GM18907 (cell line): ENCODE measurements at regions not wholly inside any gene's neighbourhood (a gene's known extent, or its start where the extent isn't known, plus 50 kb on each side); places are given as distances from the start of the nearest gene placed in this dataset.
"Not testable (repeated sequence)": the region's sequence is repeated elsewhere in the genome, so short reads cannot be mapped to it uniquely, and the experiment has no call there.

ENCODE experiments used
- ATAC-seq: cut with Tn5 transposase; IDR thresholded peaks from one replicate; pipeline ENCODE4 v1.9.1; 2021; ENCODE audit warnings: mild to moderate bottlenecking, moderate library complexity; ENCODE audit not compliant: unreplicated experiment

DNA sequence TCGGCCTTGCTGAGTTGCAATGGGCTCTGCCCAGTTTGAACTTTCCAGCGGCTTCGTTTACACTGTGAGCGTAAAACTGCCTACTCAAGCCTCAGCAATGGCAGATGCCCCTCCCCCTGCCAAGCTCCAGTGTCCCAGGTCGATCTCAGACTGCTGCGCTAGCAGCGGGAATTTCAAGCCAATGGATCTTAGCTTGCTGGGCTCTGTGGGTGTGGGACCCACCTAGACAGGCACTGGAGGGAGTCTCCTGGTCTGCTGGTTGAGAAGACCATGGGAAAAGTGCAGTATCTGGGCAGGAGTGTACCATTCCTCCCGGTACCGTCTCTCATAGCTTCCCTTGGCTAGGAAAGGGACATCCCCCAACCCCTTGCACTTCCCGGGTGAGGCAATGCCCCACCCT lies 88.2 kb downstream of the KLHL28 start:
- no peak for ATAC-seq

DNA sequence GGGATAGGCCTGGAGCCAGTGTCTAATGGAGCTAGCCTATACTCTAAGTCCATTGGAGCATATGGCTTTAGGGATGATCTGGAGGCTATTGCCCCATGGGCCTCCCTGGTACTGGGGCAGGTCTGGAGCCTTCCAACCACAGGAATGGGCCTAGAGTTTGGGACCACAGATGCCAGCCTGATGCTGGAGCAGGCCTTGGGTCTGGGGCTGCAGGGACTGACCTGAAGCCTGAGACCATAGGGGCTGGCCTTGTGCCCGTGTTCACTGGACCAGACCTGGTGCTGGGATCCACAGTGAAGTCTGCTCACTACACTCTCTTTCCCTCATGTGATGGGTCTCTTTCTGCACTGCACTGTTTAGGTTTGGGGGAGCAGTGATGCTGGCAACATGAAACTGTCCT lies 95.0 kb downstream of the KLHL28 start:
- no peak for ATAC-seq

DNA sequence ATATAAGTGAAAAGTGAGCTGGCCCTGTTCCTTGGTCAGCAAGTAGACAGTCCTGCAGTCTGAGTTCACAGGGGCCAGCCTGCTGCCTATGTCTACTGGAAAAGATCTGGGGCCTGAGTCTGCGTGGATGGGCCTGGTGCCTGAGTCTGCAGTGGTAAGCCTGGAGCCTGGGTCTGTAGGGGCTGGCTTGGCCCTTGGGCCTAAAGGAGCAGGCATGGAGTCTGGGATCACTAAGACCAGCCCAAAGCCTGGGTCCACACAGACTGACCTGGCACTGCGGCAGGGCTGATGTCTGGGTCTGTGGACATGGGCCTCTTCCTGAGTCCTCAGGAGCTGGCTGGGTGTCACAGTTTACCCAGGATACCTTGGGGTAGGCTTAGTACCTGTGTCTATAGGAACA lies 95.4 kb downstream of the KLHL28 start:
- ATAC-seq, result no peak

DNA sequence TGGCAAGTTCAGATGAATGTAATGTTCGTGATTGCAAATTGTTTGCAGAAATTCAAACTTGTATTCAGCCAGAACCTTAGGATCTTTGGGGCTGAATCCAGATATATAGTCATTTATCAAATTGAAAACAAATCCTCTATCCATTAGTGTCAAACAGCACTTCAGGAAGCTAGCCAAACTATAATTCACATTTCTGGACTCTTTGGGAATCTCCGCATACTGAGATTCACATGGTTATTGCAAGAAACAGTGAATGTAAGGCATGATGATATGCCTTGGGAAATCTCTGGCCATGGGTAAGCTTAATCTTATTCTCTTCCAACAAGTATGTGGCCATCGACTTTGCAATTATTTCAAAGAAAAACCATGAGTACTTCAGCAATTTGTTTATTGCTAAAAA lies 98.5 kb downstream of the KLHL28 start:
- no peak for ATAC-seq

DNA sequence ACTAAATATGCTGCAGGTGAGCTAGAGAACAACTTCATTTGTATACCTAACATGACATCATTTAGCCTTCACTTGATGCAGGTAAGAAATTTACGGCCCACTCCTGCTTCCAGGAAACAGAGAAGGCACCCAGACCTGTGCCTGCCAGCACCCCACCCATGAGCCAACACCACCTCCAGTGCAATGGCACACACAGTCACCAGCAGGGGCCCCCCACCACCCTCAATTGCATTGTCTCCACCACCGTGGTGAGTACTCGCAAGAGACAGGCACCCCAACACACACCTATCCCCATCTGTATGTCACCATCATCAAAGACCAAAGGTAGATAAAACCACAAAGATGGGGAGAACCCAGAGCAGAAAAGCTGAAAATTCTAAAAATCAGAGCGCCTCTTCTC lies 107.6 kb downstream of the KLHL28 start:
- ATAC-seq, result no peak

DNA sequence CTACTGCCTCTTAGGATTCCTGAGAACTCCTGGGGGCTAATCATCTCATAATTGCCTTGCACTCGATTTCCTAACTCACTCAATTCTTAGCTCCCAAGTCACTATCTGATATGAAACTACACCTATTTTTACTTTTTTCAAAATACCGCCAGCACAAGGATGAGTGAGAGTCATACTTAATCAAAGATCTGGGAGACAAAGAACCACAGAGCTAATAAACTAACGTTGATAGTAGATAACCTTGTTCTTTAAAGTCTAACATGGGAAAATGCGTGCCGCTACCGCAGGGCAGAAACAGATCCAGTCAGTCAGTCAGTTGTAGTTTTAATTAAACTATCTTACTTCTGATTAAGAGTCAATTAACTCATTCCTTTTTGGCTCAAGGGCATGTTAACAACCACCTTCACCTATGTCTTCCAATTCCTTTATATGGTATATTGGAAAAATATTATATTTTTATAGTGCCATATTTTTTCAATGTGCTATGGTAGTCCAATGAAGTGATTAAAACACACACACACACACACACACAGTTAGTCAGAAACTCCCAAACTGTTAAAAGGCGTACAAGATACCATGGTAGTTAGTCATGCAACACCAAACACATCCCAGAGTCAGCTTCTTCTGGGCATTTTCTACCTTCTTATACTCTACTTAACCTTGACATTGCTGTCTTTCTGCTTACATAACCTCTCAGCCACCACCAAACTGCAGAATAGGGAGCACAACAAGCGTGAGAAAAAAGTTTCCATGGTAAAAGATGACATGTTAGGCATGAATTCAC lies 114.0 kb downstream of the KLHL28 start:
- ATAC-seq, result no peak

DNA sequence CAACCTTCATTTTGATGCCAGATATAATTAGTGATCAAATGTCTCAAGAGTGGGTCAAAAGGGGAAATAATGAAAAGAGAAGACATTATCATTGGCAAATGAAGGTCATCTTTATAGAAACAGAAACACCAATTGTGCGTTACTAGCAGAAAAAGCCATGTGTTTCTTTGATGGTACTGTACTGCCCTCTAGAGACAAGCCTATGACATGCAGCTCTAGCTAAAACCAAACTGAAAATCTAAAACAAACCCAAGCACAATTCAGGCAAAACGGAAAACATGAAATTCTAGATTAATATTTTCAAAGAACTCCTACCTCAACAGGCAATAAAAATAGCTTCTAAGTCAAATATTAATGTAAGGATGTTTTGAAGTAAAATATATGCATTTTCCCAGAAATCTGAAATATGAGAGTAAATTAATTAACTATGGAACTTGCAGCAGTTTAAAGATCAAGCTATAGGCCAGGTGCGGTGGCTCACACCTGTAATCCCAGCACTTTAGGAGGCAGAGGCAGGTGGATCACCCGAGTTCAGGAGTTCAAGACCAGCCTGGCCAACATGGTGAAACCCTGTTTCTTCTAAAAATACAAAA lies 115.4 kb downstream of the KLHL28 start:
- ATAC-seq, result peak; percentile 68

DNA sequence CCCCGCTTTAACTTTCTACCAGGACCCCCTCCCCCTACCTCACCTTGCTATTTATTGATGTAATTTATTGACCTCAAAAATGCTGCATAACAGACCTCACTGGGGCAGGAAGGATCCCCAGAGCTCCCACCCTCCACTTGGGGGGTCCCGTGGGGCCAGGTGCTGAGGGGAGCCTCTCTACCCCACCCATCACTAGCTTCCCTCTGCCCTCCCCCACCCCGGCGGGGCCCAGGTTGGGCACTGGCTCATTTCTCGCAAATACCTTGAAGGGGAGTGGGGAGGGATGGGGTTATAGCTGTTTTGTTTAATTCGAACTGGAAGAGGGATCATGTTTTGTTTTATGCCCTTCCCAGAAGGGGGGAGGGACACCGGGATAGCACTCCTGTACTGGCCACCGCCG lies 125.8 kb downstream of the KLHL28 start:
- ATAC-seq, result not testable (repeated sequence)

DNA sequence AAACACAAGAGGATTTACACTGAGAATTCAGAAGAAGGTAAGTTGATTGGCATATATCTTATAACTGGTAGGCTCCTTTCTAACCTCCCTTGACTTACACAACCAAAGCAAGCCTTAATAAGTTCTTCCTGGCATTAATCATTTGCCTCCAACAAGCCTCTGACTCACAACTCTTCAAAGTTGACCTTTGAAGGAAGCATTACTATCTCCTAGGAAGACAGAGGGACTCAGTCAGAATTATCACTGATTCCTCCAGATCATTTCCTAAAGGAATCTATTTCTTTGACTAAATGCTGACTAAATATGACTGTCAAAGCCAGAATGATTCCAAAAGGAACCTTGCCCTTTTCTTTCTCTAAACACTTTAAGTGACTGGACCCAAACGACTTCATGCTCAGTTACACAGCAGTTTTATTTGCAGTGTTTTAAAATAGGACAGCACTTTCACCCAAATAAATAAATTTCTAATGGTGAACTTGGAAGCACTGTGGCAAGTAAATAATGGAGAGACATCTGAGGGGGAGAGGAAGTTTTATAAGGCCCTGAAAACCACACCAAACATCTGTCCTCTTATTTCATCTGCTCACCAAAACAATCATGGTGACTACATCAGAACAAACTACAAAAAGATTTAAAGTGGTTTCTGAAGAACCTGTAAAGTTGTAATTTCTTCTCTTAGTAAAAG lies 128.2 kb downstream of the KLHL28 start:
- ATAC-seq, result no peak

DNA sequence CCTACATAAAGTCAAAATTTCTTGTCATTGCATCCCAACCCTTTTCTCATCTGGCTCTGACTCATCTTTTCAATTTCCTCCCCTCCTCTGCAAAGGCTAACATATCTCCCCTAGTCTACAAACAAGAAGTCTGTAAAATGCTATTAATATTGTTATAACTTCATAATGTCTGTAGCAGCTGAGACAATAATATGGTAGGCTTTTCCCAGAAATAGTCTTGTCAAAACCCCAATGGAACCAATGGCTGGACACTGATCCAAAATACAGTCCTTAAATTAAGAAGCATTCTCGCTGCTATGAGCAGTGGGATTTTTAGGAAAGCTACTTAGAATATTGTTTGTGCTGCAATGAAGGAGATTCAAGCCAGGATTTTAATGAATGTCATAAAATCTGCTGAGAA lies 131.4 kb downstream of the KLHL28 start:
- no peak for ATAC-seq

DNA sequence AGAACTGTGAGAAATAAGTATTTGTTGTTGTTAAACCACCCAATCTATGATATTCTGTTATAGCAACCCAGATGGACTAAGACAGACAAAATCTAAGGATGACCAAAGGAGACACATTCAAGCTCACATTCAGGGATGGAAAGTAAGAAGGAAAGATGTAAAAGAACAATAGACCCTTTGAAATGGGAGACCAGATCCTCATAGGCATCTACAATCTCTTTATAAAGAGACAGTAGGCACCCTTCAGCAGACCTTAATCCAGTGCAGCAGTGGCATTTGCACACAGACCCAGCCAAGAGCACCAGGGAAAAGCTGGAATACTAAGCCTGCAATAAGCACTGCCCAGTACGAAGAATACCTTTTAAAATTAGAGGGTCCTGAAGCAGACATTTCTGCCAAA lies 132.7 kb downstream of the KLHL28 start:
- ATAC-seq, result no peak

DNA sequence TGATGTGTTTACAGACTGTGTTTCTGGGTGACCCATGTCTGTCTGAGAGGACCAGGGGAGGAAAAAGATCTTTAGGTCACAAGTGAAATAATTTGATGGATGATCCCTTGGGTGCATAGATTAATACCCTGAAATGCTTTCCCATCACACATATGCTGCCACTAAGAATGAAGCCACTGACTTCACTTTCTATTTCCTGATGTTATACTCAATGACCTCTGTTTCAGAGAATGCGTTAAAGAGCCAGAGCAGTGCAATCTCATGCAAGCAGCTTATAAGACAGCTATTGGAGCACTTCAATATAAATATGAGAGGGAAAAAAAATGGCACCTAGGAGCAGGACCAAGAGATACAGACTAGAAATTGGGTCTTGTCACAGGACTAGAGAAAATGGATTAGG lies 133.7 kb downstream of the KLHL28 start:
- no peak for ATAC-seq

DNA sequence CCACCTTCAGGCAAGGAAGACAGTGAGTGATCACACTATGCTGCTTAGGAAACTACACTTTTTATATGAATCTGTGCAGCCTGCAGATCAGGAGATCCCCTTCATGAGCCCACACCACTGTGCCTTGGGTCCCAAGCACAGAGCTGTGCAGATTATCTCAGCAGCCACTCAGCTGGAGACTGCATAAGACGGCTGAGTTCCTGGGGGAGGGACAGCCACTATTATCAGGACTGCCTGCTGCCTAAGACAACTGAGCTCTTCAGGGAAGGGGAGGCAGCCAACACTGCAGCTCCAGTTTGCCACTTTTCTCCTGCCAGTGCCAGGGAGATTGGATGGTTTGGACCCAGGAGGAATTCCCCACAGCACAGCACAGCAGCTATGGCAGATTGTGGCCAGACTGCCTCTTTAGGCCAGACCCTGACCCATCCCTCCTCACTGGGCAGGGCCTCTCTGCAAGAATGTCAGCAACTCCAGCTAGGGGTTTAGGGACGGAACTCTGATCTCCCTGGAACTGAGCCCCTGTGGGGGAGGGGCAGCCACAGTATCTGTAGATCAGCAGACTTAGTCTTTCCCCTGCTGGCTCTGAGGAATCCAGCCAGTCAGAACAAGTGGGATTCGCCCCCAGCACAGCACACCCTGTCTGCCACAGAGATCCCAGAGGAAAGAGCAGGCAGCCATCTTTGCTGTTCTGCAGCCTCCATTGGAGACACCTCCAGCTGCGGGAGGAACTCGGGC lies 141.3 kb downstream of the KLHL28 start:
- ATAC-seq, result no peak

DNA sequence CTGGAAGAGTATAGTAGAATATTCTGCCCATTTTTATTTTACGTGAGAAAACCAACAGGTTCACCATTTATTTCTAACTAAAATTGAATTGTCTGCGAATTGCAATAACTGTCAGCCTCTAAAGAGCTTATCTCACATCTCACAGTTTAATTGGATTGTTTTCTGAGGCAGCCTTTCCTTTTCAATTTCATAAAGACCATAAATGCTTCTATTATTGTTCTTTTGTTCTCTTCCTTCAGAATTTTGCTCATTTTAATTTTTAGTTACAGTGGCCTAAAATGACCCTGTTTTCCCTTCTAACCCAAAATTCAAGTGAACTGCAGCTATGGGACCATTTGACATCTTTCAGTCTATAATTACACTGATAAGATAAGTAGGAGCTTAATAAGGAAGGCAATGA lies 147.6 kb downstream of the KLHL28 start:
- ATAC-seq, result no peak

DNA sequence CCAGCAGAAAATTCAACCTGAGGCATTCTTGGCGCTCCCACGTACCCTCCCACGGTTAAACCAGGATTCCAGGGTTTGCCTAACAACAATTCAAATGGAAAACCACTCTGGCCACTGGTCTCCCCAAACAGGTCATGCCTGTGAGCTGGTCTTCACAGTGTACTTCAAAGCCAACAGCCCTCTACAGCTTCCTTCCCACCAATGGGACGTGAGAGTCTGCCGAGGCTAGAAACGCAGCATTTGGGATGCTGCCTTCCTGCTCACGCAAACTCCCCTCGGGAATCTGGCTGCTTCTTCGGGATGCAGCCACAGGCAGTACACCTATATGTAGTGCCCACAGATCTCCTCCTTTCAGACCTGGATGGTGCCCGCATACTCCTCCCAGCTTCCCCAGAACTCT lies 149.1 kb downstream of the KLHL28 start:
- no peak for ATAC-seq

DNA sequence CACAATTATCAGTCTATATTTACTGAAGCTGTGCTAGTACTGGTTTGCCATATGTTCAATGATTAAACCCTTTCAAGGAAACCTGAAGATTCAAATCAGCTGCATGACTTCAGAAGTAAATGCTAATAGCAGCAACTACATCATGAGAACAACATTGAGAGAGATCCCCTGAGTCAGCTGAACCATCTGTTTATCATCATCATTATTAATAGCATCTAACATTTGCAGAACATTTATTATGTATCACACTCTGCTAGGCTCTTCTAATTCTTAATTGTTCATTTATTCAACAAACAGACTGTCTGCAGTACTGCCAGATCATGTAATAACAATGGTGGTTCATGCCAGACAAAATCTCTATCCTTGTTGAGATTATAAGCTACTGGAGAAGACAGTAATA lies 157.4 kb downstream of the KLHL28 start:
- no peak for ATAC-seq

DNA sequence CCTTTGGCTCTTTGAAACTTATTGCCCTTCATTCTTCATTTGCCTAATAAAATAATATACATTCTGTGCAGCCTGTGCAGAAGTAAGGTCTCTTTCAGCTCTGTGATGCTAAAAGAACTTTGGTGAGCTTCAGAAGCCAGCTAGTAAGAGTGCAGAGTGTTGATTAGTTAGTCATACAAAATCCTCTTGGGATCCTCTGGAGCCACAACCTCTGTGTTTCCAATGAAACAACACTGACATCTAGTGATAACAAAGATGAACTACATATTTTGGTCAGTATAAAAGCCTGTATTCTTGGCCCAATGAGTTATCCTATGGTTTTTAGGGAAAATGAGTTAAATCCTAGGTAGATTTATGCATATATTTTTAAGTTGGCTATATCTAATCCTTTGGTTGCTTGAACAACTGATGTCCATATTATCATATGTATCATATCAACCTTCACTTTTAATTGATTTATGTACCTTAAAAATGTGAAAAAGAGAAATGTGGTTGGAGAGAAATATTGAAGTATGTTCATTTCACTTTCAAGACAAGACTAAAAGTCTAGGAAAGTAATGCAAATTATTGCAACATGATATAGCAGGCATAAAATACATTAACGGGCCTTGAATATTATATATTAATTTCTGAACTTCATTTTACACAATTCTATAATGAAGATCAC lies 158.4 kb downstream of the KLHL28 start:
- ATAC-seq, result peak; percentile 86

DNA sequence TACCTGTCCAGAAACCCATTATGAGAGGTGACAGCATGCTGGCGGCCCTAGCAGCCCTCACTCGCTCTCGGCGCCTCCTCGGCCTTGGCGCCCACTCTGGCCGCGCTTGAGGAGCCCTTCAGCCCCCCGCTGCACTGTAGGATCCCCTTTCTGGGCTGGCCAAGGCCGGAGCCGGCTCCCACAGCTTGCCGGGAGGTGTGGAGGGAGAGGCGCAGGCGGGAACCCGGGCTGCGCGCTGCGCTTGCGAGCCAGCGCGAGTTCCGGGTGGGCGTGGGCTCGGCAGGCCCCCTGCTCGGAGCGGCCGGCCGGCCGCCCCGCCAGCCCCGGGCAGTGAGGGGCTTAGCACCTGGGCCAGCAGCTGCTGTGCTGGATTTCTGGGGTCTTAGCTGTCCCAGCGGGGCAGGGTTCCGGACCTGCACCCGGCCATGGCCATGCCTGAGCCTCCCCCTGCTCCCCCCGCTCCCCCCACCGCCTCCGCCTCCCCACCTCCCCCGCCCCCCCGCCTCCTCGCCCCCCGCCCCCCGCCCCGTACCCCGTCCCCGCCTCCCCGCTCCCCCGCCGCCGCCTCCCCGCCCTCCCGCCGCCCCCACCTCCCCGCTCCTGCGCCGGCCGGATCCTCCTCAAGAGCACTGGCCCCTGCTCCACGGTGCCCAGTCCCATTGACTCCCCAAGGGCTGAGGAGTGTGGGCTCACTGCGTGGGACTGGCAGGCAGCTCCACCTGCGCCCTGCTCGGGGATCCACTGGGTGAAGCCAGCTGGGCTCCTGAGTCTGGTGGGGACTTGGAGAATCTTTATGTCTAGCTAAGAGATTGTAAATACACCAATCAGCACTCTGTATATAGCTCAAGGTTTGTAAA lies 163.1 kb downstream of the KLHL28 start:
- no peak for ATAC-seq

DNA sequence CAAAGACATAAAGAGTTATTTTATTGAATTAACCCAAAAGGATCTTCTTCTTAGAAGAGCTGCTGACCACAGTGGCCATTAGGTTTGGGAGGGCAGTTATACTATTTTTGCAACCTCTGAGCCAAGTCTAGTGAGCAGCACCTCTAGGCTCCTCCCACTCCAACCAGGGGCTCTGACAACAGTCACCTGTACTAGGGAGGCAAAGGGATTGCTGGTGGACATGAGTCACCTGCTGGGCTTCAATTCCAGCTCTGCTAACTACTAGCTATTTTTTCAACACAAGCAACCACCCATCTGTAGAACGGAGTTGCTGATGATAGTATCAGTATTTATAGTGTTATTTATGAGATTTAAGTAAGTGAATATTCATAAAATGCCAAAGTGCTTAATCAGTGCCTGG lies 166.0 kb downstream of the KLHL28 start:
- ATAC-seq, result no peak

DNA sequence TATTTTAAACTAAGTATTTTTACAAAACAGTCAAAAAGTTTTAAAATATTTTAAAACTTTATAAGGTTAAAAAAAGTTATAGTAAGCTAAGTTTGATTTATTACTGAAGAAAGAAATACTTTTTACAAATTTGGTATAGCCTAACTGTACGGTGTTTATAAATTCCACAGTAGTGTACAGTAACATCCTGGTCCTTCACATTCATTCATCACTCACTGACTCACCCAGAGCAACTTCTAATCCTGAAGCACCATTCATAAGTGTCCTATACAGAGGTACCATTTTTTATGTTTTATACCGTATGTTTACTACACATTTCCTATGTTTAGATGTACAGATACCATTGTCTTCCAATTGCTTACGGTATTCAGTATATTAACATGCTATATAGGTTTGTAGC lies 170.0 kb downstream of the KLHL28 start:
- ATAC-seq, result no peak
